Neural crest cell (in vitro differentiated cells): ENCODE measurements at regions not wholly inside any gene's neighbourhood (a gene's known extent, or its start where the extent isn't known, plus 50 kb on each side); places are given as distances from the start of the nearest gene placed in this dataset.

Source experiments
- DNase-seq: peaks from one replicate; pipeline ENCODE4 v3.0.0; 2021; ENCODE audit warnings: low read depth, mixed read lengths, low spot score
- H3K27ac Mint-ChIP-seq: one replicate; pipeline ENCODE4 v1.8.0; 2021; ENCODE audit warnings: mild to moderate bottlenecking, mixed read lengths; ENCODE audit not compliant: unreplicated experiment
- H3K27me3 Mint-ChIP-seq: 2 replicates; pipeline ENCODE4 v1.8.0; 2021; ENCODE audit warnings: low read depth, mild to moderate bottlenecking, mixed read lengths
- H3K36me3 Mint-ChIP-seq: 2 replicates; pipeline ENCODE4 v1.8.0; 2021; ENCODE audit warnings: low read depth, mild to moderate bottlenecking, mixed read lengths
- H3K4me1 Mint-ChIP-seq: 2 replicates; pipeline ENCODE4 v1.8.0; 2021; ENCODE audit warnings: mixed read lengths
- H3K4me3 Mint-ChIP-seq: one replicate; pipeline ENCODE4 v1.8.0; 2021; ENCODE audit warnings: mild to moderate bottlenecking, mixed read lengths
- H3K9me3 Mint-ChIP-seq: 2 replicates; pipeline ENCODE4 v1.8.0; 2021; ENCODE audit warnings: mixed read lengths
- CTCF ChIP-seq: fragments of 200-600 bp; sonication (generic); conservative IDR thresholded peaks from 2 replicates; pipeline ENCODE4 v1.5.0; 2021; ENCODE audit warnings: antibody characterized with exemption, mild to moderate bottlenecking

GRCh38 chr2:30068067-30068466, 78.7 kb upstream of the YPEL5 start:
- Mint-ChIP-seq H3K4me3 (no peak overlapping the region), H3K27me3 (peaks cover 19% of the 10 kb centered on the region), H3K27ac (no peak overlapping the region), H3K4me1 (no peaks in the 10 kb centered on the region), H3K9me3 (peaks cover 13% of the 10 kb centered on the region), H3K36me3 (peaks cover 2% of the 10 kb centered on the region)
- no peak for DNase-seq
- TF ChIP-seq CTCF, result no peak

GRCh38 chr2:30072250-30072842, 74.5 kb upstream of the YPEL5 start:
- Mint-ChIP-seq H3K4me3 (no peak overlapping the region), H3K36me3 (no peaks in the 10 kb centered on the region), H3K27ac (no peak overlapping the region), H3K9me3 (no peaks in the 10 kb centered on the region), H3K4me1 (no peaks in the 10 kb centered on the region), H3K27me3 (peaks cover 46% of the 10 kb centered on the region)
- DNase-seq, result peak; percentile 88
- TF ChIP-seq CTCF, result peak; percentile 89

GRCh38 chr2:30073523-30073922, 73.3 kb upstream of the YPEL5 start:
- no peak for TF ChIP-seq CTCF
- H3K27me3 Mint-ChIP-seq, result peaks cover 49% of the 10 kb centered on the region
- no peak for DNase-seq
- H3K27ac Mint-ChIP-seq, result no peak overlapping the region
- H3K4me1 Mint-ChIP-seq, result no peaks in the 10 kb centered on the region
- H3K4me3 Mint-ChIP-seq, result no peak overlapping the region
- H3K36me3 Mint-ChIP-seq, result no peaks in the 10 kb centered on the region
- no peaks in the 10 kb centered on the region for H3K9me3 Mint-ChIP-seq

- TF ChIP-seq CTCF, result no peak
- Mint-ChIP-seq H3K27me3 (peaks cover 48% of the 10 kb centered on the region), H3K27ac (no peak overlapping the region), H3K4me3 (no peak overlapping the region), H3K36me3 (no peaks in the 10 kb centered on the region), H3K4me1 (no peaks in the 10 kb centered on the region), H3K9me3 (no peaks in the 10 kb centered on the region)
- no peak for DNase-seq
These were observed 72.8 kb upstream of the YPEL5 start for GRCh38 chr2:30074023-30074422.

- Mint-ChIP-seq H3K36me3 (no peaks in the 10 kb centered on the region), H3K9me3 (no peaks in the 10 kb centered on the region)
- no peak for TF ChIP-seq CTCF
These were observed 68.3 kb upstream of the YPEL5 start for GRCh38 chr2:30078521-30078920.

More at GRCh38 chr2:30078521-30078920, 68.3 kb upstream of the YPEL5 start:
- H3K4me3 Mint-ChIP-seq, result no peak overlapping the region
- DNase-seq, result no peak
- H3K27ac Mint-ChIP-seq, result no peak overlapping the region
- H3K27me3 Mint-ChIP-seq, result peaks cover 33% of the 10 kb centered on the region
- H3K4me1 Mint-ChIP-seq, result no peaks in the 10 kb centered on the region
